Right lobe of liver (tissue), 4 donors: ENCODE measurements at regions not wholly inside any gene's neighbourhood (a gene's known extent, or its start where the extent isn't known, plus 50 kb on each side); places are given as distances from the start of the nearest gene placed in this dataset.
"Not testable (repeated sequence)": the region's sequence is repeated elsewhere in the genome, so short reads cannot be mapped to it uniquely, and the experiment has no call there.

Experiments used
- CTCF ChIP-seq, 4 donors: fragments of 200-600 bp in 3 of 4; fragments of 450-650 bp in 1 of 4; IDR thresholded peaks; one replicate each; pipeline versions ENCODE4 v1.5.1 to v1.8.0; 2016 to 2022; ENCODE audit warnings: antibody characterized with exemption in 4 of 4, mild to moderate bottlenecking in 2 of 4
- POLR2A ChIP-seq: fragments of 450-650 bp; IDR thresholded peaks from one replicate; pipeline ENCODE4 v1.6.1; 2017; ENCODE audit warnings: antibody characterized with exemption, mild to moderate bottlenecking
- donor health status: DM: no; HTN: no; CAD: no.
- donor health status: DM: no; HTN: no; CAD: no.
- donor health status: DM: no; HTN: yes; CAD: no.

DNA sequence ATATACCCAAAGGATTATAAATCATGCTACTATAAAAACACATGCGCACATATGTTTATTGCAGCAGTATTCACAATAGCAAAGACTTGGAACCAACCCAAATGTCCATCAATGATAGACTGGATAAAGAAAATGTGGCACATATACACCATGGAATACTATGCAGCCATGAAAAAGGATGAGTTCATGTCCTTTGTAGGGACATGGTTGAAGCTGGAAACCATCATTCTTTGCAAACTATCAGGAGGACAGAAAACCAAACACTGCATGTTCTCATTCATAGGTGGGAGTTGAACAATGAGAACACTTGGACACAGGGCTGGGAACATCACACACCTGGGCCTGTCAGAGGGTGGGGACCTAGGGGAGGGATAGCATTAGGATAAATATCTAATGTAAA, 98.9 kb upstream of the BCHE start:
- TF ChIP-seq CTCF (IDR thresholded peaks at IDR 0.05); POLR2A: not testable (repeated sequence)
